ENCODE measurements at regions not wholly inside any gene's neighbourhood (a gene's known extent, or its start where the extent isn't known, plus 50 kb on each side); places are given as distances from the start of the nearest gene placed in this dataset.
A peak's percentile ranks its signal among the peaks of the same experiment; 100 is the strongest.
"Not testable (repeated sequence)": the region's sequence is repeated elsewhere in the genome, so short reads cannot be mapped to it uniquely, and the experiment has no call there.

DNA sequence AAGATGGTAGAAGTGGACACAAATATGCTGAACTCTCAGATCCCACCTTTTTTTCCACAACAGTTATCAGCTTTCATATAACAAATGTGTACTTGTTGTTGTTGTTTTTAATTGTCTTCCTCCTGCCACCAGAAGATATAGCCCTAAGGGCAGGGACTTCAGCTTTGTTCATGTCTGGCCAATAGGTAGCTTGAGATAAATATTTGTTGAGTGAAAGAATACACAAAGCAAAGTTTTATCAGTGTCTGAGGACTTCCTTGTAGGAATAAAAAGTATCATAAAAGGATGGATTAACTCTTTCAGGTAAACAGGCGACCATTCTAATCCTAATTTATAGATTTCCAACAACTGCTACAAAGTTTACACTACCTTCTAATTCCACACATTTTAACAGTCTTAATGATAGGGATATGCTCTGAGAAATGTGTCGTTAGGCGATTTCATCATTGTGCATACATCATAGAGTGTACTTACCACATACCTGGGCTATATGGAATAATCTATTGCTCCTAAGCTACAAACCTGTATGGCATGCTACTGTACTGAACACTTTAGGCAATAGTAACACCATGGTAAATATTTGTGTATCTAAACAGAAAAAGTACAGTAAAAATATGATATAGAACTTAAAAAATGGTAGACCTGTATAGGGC, 186.1 kb downstream of the ATOH1 start:
- DNase-seq = no peak

DNA sequence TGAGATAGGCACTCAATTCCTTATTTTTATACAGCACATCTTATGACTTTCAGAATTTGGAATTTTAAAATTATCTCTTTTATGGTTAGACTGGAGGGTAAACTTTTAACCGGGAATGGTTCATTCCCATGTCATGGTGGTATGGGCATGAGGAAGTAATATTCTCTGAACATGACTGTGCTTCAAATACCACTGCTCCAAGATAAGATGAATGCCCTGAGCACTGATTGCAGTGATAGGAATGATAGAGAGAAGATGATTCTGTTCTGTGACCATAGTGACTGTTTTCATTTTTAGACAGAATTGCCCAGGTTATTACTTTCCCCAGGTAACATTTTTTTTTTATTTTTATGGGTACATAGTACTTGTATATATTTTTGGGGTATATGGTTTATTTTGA, 187.4 kb downstream of the ATOH1 start:
- DNase-seq = no peak

DNA sequence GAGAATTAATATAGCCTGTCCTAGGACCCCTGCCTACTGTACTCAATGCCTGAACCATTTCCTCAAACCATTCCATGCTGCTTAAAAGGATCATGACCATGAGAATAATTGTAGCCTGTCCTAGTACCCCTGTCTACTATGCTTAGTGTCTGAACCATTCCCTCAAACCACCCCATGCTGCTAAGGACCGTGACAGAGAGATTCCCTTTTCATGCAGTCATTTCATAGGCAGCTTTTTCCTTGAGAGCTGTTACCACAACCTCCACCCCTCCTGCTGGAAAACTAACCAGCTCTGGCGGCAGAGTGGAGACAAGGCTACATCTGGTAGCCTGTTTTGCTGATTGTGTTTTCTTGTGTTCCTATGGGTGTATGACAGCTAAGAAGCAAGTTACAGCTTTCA, 174.9 kb upstream of the SMARCAD1 start:
- DNase-seq = no peak

DNA sequence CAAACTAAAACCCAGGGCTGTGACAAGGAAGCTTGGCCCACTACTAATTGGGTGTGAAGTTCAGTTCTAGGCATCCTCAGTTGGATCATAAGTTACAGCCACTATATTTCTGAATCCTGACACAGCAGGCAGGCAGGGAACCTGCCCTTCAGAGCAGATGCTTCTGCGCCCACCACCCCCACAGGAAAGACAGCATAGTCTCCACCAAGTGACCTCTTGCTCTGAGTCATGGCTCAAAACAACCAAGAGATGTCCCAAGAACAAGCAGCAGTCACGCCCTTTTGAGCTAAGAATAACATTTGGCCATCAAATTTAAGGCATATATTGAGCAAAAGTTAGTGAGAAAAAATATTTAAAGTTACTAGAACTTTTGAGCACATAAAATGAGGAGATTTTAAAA, 170.7 kb upstream of the SMARCAD1 start:
- DNase-seq = no peak

DNA sequence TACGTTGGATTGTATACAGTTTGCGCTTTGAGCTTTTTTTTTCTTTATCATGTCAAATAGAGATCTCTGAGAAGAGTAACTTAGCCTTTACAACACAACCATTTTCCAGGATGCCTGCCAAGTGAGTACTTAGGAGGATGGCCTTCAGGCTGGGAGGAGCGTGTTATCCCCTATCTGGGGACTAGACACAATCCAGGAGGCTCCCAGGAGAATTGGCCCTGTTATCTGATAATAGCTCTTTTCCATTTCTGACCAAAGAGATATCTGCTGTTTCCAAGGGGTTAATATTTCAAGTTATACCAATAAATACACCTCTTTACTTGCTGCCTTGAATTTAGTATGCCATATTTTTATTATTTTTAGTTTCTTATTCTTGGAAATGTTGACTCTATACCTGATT, 169.5 kb upstream of the SMARCAD1 start:
- DNase-seq = peak in 1 of 3 experiments; percentile 8

DNA sequence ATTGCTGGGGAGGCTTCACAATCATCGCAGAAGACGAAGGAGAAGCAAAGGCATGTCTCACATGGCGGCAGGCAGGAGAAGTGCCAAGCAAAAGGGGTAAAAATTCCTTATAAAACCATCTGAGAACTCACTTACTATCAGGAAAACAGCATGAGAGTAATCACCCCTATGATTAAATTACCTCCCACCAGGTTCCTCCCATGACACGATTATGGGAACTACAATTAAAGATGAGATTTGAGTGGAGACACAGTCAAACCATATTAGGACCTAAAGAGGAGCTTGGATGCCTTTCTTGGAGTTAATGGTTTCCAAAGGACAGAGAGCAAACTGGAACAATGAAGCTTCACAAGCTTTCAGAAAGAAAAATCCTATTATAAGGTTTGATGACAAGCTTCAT, 168.4 kb upstream of the SMARCAD1 start:
- no peak for DNase-seq

DNA sequence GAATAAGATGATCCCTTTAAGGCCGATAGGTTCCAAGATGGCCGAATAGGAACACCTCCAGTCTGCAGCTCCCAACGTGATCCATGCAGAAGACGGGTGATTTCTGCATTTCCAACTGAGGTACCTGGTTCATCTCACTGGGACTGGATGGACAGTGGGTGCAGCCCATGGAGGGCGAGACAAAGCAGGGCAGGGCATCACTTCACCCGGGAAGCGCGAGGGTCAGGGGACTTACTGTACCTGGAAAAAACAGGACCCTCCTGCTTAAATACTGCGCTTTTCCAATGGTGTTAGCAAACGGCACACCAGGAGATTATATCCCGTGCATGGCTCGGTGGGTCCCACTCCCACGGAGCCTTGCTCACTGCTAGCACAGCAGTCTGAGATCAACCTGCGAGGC, 163.2 kb upstream of the SMARCAD1 start:
- not testable (repeated sequence) for DNase-seq

DNA sequence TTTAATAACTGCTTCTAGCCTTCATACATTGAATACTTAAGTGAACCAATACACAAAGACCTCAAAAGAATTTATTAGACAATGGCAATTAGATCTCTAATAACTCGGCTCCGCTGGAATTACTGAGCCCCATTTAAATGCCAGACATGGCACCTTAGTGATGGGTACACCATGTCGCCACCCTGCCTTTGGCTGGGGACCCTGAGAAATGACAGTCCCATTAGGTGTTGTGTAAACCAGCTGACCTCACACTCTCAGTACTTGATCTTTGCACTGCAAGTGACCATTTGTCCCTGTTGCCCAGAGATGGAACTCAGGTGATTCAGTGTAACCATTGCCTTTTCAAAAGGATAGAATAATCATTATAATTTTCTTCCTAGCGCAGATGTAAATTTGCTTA, 144.6 kb upstream of the SMARCAD1 start:
- no peak for DNase-seq

DNA sequence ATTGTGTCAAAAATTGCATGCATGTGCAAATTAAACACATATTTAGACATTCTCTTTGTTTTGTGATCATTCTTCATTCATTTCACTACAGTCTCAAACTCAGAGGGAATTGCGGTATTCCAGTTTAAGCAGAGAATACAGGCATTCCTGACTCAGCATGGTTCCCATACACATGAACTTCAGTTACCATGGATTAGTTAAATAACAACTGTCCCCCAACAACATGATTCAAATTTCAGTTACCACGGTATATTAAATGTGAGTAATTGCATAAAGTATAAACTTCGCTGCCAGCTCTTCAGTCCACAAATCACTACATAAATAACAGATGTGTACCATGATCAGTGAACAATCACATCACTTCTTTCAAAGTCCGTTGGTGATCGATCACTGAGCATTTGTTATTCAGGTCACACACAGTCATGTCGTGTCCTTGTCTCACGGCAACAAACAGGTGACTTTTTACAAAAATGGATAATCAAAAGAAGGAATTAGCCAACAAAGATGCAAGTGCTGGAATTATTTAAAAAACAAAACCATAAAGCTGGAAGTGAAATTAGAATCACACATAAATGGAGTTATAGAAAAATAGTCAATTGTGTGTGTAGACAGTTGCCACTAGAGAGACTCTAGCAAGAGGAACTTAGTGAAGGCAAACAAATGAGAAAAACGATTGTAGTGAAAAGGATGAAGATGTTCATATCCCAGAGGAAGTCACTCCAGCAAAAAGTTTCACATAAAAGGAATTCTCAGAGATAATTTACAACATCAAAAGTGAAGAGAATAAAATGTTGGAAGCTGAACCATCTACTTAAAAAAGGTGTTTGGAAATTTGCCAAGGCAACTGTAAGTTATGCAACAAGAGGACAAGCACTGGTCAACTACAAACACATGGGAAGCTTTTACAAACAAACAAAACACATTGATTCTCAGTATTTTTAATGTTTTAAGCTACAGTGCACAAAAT, 138.6 kb upstream of the SMARCAD1 start:
- no peak for DNase-seq

DNA sequence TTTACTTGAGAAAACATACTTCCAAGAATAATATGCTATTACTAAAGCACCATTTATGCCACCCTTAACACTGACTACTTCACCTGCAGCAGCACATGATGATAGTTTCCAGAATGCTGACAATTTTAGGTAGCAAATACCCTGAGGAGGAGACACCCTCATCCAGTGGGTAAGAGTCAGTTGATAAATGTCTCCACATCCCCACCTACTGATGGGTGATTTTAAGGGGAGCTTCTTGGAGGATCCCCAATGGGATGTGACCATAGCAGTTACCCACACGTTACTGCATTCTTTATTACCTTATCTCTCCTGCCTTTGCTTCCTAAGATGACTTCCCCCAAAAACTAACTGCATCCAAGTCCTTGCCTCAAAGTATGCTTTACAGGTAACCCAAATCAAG, 131.2 kb upstream of the SMARCAD1 start:
- DNase-seq = no peak

DNA sequence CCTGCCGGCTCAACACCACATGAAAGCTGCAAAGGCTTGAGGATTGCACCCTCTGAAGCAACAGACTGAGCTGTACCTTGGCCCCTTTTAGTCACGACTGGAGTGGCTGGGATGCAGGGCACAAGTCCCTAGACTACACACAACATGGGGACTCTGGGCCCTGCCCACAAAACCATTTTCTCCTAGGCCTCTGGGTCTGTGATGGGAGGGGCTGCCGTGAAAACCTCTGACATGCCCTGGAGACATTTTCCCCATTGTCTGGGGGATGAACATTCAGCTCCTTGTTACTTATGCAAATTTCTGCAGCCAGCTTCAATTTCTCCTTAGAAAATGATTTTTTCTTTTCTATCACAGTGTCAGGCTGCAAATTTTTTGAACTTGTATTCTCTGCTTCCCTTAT, 123.5 kb upstream of the SMARCAD1 start:
- no peak for DNase-seq

DNA sequence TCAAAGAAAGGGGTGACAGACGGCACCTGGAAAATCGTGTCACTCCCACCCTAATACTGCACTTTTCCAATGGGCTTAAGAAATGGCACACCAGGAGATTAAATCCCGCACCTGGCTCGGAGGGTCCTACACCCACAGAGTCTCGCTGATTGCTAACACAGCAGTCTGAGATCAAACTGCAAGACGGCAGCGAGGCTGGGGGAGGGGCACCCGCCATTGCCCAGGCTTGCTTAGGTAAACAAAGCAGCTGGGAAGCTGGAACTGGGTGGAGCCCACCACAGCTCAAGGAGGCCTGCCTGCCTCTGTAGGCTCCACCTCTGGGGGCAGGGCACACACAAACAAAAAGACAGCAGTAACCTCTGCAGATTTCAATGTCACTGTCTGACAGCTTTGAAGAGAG, 108.5 kb upstream of the SMARCAD1 start:
- DNase-seq = not testable (repeated sequence)

DNA sequence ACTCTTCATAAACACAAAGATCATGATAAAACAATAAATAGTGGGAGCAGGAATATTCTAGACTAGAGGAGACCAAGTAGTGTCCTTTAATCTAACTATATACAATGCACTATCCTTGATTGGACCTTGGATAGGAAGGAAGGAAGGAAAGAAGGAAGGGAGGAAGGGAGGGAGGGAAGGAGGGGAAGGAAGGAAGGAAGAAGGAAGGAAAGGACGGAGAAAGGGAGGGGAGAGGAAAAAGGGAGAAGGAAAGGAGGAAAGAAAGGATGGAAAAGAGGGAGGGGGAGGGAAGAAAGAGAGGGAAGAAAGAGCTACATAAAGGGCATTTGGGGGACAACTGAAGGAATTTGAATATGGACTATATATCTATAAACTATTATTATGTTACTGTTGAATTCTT, 95.0 kb upstream of the SMARCAD1 start:
- DNase-seq = no peak

DNA sequence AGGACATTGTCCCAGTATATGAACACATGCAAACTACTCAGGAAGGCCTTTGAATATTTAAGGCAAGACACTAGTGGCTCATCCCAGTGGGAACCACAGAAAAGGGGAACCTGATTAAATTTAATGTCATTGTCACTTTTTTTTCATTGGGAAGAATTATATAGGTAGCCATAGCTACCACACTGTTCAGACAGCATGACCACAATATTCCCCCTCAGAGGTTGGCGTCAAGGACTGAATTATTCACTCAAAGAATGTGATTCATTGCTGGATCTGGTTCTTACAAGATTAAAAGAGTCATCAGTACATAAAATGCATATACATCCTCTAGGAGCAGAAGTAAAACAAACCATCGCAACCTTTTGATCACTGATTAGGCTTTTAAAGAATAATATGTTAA, 92.0 kb upstream of the SMARCAD1 start:
- DNase-seq = no peak

DNA sequence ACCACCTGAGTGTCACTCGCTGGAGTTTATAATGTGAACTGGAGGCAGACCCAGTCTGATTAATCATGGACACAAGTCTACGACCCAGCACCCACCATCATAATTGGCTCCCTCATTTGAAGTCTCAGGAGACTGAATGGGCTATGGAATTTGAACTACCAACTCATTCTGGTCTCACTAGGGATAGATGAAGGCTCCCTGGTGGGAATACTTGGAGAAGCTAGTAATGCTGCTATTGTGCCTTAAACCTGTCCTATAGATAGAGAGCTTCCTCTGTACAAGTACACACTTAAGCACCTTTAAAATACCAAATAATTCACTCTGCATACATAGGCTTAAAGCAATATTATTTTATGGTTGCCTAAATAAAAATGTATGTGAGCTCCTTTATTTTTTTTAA, 90.8 kb upstream of the SMARCAD1 start:
- DNase-seq = no peak

DNA sequence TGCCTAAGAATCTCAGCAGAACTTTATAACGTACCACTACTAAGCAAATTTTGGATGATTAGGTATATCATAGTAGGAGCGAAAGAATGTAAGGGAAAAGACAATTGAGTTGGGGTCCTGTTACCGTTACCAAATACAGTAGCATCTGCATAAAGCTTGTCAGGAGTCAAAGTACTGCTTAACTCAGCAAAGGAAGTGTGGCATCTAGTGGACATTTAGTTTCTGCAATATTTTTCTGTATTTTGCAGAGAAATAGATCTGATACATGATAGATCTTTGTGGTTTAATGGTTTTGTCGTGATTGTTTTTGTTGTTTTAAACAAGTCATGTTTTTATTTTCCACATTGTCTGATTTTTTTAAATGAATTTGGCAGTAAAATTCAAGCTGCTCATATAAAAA, 81.0 kb upstream of the SMARCAD1 start:
- peak in 1 of 3 experiments; percentile 21 for DNase-seq

DNA sequence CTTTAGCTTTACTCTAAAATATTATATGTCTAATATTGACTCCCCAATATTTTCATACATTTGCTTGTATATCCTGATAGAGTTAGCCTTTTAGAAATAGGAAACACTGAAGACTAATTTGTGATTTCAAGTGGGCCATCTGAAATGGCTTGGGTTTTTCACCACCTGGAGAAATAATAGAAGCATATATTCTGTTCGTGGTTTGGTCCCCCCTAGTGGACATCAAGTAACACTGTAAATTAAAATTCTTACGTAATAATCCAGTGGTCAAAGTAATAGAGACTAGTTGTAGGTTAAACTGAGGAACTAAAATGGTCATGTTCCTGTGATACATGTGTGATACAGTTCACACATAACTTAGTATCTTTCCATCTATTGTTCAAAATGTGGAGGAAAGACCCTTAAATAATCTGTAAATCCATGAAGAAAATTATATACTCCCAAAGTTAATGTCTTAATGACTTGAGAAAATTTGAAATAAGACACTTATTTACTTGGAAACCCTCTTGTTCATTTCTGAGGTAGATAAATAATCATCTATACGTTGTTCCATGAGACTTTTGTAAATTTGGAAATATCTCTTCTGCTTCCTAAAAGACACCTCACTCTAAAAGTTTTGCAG, 79.8 kb upstream of the SMARCAD1 start:
- DNase-seq = peak; percentile 6 to 67 (median 32)

DNA sequence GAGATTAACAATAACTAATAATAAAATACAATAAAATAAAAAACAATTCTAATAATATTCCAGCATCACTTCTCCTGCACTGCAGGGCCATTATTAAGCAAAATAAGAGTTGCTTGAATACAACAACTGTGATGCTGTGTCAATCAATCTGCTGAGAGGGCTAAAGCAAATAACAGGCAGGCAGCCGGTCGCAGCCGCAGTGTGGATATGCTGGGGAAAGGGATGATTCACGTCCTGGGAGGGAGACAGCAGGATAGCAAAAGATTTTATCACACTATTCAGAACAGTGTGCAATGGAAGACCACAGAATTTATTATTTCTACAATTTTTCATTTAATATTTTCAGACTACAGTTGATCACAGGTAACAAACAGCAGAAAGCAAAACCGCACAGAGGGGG, 76.5 kb upstream of the SMARCAD1 start:
- peak in 1 of 3 experiments; percentile 33 for DNase-seq

DNA sequence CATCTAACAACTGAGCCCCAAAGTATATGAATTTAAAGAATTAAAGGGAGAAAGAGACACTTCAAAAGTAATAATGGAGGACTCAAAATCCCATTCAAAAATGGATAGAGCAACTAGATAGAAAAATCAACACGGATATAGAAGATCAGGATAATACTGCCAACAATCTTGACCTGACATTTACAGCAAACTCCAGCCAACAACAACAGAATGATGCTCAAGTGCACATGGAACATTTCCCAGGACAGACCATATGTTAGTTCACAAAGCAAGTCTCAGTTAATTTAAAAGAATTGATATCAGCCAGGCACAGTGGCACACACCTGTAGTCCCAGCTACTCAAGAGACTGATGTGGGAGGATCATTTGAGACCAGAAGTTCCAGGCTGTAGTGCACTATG, 72.0 kb upstream of the SMARCAD1 start:
- no peak for DNase-seq

DNA sequence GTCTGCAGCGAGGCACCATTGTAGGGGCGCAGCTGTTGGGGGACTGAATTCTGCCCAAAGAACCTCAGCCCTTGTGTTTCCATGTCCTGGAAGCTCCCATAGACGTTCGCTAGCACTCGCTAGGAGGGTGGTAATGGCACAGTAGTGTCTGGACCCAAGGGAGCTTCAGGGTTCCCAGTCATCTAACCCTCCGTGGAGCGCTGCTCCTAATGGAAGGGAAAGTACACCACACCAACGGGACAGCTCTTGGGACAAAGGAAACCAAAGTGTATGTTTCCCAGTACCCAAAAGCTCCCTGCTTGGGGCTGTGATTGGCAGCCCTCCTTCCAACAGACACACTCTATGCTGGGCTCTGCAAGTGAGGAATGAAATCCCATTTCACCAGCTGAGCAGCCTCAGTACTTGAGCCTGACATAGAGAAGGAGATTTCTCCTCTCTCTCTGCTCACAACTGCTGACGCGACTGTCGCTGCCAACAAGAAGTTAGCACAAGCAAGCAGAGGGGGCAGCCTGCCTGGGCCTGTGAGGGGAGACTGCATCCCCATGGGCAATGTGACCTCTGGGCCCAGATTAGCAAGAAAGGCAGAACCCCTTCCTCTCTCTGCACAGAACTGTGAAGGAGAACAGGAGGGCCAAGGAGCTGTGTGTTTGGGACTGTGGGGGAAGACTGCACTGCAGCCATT, 67.6 kb upstream of the SMARCAD1 start:
- DNase-seq = no peak

DNA sequence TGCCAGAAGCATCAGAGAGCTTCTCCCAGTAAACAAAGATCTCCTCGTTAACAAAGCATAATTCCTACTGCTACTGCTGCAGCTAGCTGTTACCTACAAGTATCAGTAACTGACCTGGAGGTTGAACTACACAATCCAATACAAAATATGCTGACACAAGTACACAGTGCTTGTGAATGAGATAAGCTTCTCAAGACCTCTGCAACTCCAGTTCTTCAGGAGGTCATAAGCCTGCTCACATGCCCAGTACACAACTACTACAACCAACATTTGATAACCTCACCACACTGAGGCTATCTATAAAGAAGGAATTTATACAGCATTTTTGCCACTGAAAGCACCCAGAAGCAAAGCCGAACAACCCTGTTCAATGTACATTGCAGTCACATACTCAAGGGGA, 66.7 kb upstream of the SMARCAD1 start:
- DNase-seq = no peak

DNA sequence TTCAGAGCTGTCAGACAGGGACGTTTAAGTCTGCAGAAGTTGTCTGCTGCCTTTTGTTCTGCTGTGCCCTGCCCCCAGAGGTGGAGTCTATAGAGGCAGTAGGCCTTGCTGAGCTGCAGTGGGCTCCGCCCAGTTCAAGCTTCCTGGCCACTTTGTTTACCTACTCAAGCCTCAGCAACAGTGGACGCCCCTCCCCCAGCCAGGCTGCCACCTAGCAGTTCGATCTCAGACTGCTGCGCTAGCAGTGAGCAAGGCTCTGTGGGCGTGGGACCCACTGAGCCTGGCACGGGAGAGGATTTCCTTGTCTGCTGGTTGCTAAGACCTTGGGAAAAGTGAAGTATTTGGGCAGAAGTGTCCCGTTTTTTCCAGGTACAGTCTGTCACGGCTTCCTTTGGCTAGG, 59.6 kb upstream of the SMARCAD1 start:
- DNase-seq = peak; percentile 44 to 86 (median 71)

DNA sequence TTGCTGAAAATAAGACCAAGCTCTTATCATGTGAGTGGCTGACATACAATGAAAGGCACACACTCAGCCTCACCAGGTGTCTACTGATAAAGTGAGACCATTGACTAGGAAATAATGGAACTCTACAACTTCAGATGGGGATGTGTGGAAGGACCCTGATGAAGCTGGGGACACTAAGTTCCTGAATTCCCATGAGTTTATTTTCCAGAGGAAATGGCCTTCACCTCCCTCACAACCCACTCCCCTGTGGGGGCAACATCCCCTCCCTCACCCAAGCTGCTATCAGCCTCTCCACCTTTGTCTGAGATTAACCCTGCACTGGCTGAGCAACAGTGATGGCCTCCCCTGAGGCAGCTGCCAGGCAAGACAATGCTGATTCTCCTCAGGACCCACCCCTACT, 55.2 kb upstream of the SMARCAD1 start:
- DNase-seq = no peak
